Osteoblast (primary cell): ENCODE measurements at regions not wholly inside any gene's neighbourhood (a gene's known extent, or its start where the extent isn't known, plus 50 kb on each side); places are given as distances from the start of the nearest gene placed in this dataset.

Source experiments
- DNase-seq: peaks from one replicate; pipeline ENCODE4 v3.0.0; 2011; ENCODE audit warnings: low spot score, mixed read lengths; ENCODE audit not compliant: insufficient read length; ENCODE audit errors: missing footprints
- H2AFZ ChIP-seq: 2 replicates; pipeline ENCODE4 v1.6.0; 2011; ENCODE audit warnings: mild to moderate bottlenecking, low read length
- H3K27ac ChIP-seq: 2 replicates; pipeline ENCODE4 v1.5.1; 2011; ENCODE audit warnings: mild to moderate bottlenecking, low read depth, low read length, moderate library complexity
- H3K27me3 ChIP-seq: 2 replicates; pipeline ENCODE4 v1.6.0; 2012; ENCODE audit warnings: mild to moderate bottlenecking, control low read depth, inconsistent platforms, low read length, moderate library complexity; ENCODE audit not compliant: insufficient read depth
- H3K36me3 ChIP-seq: 2 replicates; pipeline ENCODE4 v1.5.1; 2011; ENCODE audit warnings: mild to moderate bottlenecking, low read length, control low read depth, moderate library complexity; ENCODE audit not compliant: insufficient read depth
- H3K4me1 ChIP-seq: 2 replicates; pipeline ENCODE4 v1.5.1; 2011; ENCODE audit warnings: mild to moderate bottlenecking, low read length, control low read depth, moderate library complexity; ENCODE audit not compliant: insufficient read depth
- H3K4me2 ChIP-seq: 2 replicates; pipeline ENCODE4 v1.6.0; 2011; ENCODE audit warnings: mild to moderate bottlenecking, low read length; ENCODE audit not compliant: insufficient read depth
- H3K4me3 ChIP-seq: fragments of 200-600 bp; sonication (generic); 3 replicates; pipeline ENCODE4 v1.5.1; 2012; ENCODE audit warnings: mild to moderate bottlenecking, low read length, inconsistent platforms; ENCODE audit not compliant: insufficient read depth
- H3K79me2 ChIP-seq: 2 replicates; pipeline ENCODE4 v1.6.0; 2012; ENCODE audit warnings: mild to moderate bottlenecking, low read length, control low read depth, inconsistent platforms; ENCODE audit not compliant: insufficient read depth
- H3K9me3 ChIP-seq: 2 replicates; pipeline ENCODE4 v1.5.1; 2011; ENCODE audit warnings: low read depth, low read length, control low read depth
- H4K20me1 ChIP-seq: 2 replicates; pipeline ENCODE4 v1.6.0; 2012; ENCODE audit warnings: mild to moderate bottlenecking, low read length, control low read depth; ENCODE audit not compliant: insufficient read depth
- CTCF ChIP-seq: IDR thresholded peaks from 2 replicates; pipeline ENCODE4 v1.5.1; 2011; ENCODE audit warnings: mild to moderate bottlenecking, low read depth, low read length, moderate library complexity; ENCODE audit errors: extremely low read depth

GRCh38 chr1:17952506-17952905, 155.1 kb upstream of the IGSF21 start:
- Histone ChIP-seq H2AFZ (no peak overlapping the region), H3K4me1 (no peaks in the 10 kb centered on the region), H3K27me3 (peaks cover 7% of the 10 kb centered on the region), H3K4me3 (no peak overlapping the region), H3K79me2 (no peaks in the 10 kb centered on the region), H3K36me3 (no peaks in the 10 kb centered on the region), H3K27ac (no peak overlapping the region), H3K9me3 (no peaks in the 10 kb centered on the region), H4K20me1 (no peaks in the 10 kb centered on the region), H3K4me2 (no peak overlapping the region)
- no peak for DNase-seq
- TF ChIP-seq CTCF = no peak

GRCh38 chr1:17953921-17954320, 153.7 kb upstream of the IGSF21 start:
- no peaks in the 10 kb centered on the region for H3K79me2 ChIP-seq
- H3K9me3 ChIP-seq = no peaks in the 10 kb centered on the region
- H3K36me3 ChIP-seq = no peaks in the 10 kb centered on the region
- H4K20me1 ChIP-seq = no peaks in the 10 kb centered on the region
- peaks cover 7% of the 10 kb centered on the region for H3K27me3 ChIP-seq
- H3K4me3 ChIP-seq = no peak overlapping the region
- no peak overlapping the region for H2AFZ ChIP-seq
- no peaks in the 10 kb centered on the region for H3K4me1 ChIP-seq
- H3K27ac ChIP-seq = no peak overlapping the region
- no peak overlapping the region for H3K4me2 ChIP-seq
- TF ChIP-seq CTCF = no peak
- no peak for DNase-seq

DNA sequence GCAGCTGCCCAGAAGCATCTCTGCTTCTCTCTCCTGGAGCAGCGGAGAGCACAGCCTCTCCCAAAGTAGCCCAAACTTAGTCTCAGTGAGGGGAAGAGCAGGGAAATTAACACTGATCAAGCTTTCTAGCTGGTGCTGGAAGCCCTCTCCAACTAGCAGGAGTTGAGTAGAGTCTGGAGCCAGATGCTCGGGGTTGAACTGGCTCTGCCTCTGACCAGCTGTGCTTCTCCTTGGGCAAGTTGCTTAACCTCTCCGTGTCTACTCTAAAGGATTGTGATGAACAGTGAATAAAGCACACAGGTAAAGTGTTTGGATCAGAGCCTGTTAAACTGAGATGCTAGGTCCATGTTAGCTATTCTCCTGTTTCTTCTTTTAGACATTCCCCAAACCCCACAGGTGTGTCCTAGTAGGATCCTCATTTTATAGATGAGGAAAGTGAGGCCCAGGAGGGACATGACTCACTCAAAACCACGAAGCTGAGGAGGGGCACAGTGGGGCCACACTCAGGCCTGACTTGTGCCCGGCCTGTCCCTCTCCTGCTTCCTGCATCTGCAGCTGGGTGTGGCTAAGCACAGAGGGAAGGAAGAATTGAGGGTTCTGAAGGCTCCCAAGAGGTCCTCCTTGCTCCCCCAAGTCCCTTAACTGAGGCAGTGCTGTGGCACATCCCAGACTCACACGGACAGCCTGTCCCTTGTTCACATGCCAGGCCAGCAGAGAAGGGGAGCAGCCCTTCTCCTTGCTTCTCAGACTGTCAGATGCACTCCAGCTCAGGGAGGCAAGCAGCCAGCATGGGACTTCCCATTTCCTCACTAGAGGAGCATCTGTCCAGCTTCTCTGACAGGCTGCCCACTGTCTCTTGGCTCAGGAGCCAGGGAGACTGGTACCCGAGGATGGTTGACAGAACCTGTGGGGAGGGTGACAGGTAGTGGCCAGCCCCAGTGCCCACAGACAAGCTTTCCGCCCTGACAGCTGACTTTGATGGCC, 152.0 kb upstream of the IGSF21 start:
- H4K20me1 ChIP-seq = no peaks in the 10 kb centered on the region
- no peaks in the 10 kb centered on the region for H3K9me3 ChIP-seq
- peaks cover 7% of the 10 kb centered on the region for H3K27me3 ChIP-seq
- no peak overlapping the region for H3K4me2 ChIP-seq
- H3K4me3 ChIP-seq = no peak overlapping the region
- no peak for DNase-seq
- no peak for TF ChIP-seq CTCF
- H3K36me3 ChIP-seq = no peaks in the 10 kb centered on the region
- H2AFZ ChIP-seq = no peak overlapping the region
- H3K4me1 ChIP-seq = no peaks in the 10 kb centered on the region
- no peaks in the 10 kb centered on the region for H3K79me2 ChIP-seq
- H3K27ac ChIP-seq = no peak overlapping the region

DNA sequence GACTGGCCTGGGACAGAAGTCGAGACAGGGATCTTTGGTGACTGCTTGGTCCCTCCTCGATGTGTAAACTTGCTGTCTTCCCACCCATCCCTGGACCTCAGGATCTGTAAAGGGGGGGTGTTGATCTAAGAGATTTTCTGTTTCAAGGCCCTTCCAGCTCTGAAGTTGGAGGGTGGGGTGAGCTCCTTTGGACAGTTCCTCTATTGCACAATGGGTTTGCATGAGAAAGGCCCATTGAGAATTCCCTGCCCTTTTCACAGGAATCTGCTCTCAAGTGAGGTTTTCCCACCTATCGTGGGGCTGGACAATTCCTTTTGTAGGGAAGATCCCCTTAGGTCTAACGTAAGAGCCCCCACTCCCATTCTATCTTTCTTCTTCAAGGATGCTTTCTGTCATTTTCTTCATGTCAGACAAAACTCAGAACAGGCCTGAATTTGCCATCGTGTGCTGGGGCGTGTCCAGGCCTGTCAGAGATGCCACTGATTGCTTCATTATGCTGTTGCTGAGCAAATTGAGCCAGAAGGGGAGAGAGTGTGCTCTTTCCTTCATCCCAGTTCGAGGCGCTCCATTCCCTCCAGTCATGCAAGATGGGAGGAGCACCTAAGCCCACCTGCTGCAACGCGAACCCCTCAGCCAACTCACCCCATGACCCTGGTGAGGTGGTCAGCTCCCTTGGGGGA, 149.9 kb upstream of the IGSF21 start:
- Histone ChIP-seq H3K4me1 (no peaks in the 10 kb centered on the region), H3K79me2 (no peaks in the 10 kb centered on the region), H3K27me3 (no peaks in the 10 kb centered on the region), H2AFZ (no peak overlapping the region), H3K4me2 (no peak overlapping the region), H3K9me3 (no peaks in the 10 kb centered on the region), H3K4me3 (no peak overlapping the region), H3K36me3 (no peaks in the 10 kb centered on the region), H3K27ac (no peak overlapping the region), H4K20me1 (no peaks in the 10 kb centered on the region)
- no peak for TF ChIP-seq CTCF
- DNase-seq = no peak
